ENCODE measurements at regions not wholly inside any gene's neighbourhood (a gene's known extent, or its start where the extent isn't known, plus 50 kb on each side); places are given as distances from the start of the nearest gene placed in this dataset.

DNA sequence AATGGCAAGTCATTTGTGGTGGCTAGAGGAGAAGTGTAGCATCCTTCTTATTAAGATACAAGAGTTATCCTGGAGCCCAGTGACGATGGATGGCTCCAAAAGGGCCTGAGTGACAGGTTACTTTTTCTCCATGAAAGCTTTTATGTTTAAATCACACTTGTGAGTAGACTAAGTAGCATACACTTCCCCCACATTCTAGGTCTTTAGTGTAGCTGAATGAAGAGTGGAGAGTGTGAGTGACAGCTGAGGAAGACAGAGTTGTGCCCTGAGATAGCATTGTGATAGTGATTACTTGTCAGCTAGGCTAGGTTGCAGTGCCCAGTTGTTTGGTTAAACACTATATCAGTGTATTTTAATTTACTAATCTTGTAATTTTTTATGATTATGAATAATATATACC lies 337.8 kb downstream of the TENT4A start:
- H3K4me3 ChIP-seq (ENCODE audit: low read length), result no peak overlapping the region
- no peak for DNase-seq (ENCODE audit: low read depth)
- TF ChIP-seq CTCF (conservative IDR thresholded peaks at IDR 0.05; ENCODE audit: low read length), result no peak

DNA sequence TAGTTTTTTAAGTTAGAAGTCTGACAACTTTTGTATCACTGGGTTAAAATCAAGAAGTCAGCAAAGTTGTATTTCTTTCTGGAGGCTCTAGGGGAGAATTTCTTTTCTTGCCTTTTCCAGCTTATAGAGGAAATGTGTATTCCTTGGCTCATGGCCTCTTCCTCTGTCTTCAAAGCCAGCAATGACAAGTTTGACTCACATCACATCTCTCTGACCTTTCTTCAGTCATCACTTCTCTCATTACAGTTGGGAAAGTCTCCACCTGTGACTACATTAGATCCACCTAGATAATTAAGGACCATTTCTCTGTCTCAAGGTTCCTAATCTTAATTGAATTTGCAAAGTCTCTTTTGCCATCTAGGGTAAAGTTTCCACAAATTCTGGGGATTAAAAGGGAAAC lies 339.9 kb downstream of the TENT4A start:
- H3K4me3 ChIP-seq (ENCODE audit: low read length), result no peak overlapping the region
- no peak for TF ChIP-seq CTCF (conservative IDR thresholded peaks at IDR 0.05; ENCODE audit: low read length)
- no peak for DNase-seq (ENCODE audit: low read depth)

DNA sequence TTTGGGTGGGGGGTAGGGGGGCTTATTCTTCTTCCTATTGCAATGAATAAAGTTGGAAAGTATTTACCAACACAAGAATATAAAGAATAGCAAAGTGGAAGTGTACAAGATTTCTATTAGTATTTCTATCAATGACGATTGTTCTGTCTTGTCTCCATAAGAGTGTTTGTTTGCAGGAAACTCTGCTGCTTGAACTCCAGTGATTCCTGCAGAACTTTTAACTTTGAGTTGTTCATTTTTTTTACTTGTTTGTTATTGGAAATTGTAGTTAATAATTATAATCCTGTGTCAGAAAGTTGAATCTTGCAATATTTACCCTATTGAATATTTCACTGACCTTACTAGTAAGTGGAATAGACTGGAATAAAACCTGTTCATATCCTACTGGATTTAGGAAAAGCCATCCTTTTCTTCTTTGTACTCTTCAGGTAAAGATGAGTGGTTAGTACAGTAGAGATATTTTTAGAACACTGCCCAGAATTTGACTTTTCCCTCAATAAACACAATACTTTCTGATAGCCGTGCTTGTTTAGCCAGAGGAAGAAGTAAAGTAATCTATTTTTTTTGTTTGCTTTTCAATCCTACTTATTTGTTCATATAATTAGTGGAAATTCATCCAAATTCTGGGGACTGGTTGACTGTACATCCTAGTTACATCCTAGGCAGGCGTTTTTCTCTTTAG lies 340.4 kb downstream of the TENT4A start:
- no peak for TF ChIP-seq CTCF (conservative IDR thresholded peaks at IDR 0.05; ENCODE audit: low read length)
- no peak for DNase-seq (ENCODE audit: low read depth)
- no peak overlapping the region for H3K4me3 ChIP-seq (ENCODE audit: low read length)

DNA sequence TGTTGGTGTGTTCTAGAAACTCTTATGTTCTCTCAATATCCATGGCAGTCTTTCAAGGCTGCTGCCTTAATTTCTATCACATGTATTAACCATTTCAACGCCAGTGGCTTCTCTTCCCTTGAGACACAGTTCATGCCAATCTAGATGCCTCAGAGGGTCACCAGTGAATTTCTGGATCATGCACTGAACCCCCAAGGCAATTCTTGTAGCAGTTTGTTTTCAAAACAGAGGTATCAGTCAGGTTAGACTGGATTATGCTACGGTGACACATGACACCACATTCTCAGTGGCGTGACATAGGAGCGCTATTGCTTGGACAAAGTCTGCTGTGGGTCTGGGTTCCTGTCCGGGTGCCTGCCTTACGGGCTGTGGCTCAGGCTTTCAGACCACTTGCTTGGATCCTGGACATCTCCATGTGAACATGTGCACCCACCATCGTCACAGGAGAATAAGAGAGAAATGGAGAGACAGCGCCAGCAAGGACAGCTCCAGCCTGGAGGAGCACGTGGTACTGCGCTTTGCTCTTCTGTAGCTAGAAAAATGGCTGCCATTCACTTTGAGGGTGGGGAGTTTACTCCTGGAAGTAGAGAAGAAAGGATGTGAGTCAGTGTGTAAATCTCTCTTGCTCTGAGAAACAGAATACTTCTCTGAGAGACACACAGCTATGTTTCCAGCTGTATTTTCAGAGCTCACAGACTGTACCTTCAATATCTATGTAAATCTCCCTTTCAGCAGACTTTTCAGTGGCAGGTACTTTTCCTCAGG lies 329.3 kb upstream of the ADCY2 start:
- H3K4me3 ChIP-seq (ENCODE audit: low read length), result no peak overlapping the region
- DNase-seq (ENCODE audit: low read depth), result no peak
- no peak for TF ChIP-seq CTCF (conservative IDR thresholded peaks at IDR 0.05; ENCODE audit: low read length)

GRCh38 chr5:7068156-7068555 lies 327.8 kb upstream of the ADCY2 start:
- H3K4me3 ChIP-seq (ENCODE audit: low read length), result no peak overlapping the region
- no peak for DNase-seq (ENCODE audit: low read depth)
- TF ChIP-seq CTCF (conservative IDR thresholded peaks at IDR 0.05; ENCODE audit: low read length), result no peak

- H3K4me3 ChIP-seq (ENCODE audit: low read length), result no peak overlapping the region
- DNase-seq (ENCODE audit: low read depth), result no peak
- no peak for TF ChIP-seq CTCF (conservative IDR thresholded peaks at IDR 0.05; ENCODE audit: low read length)
These were observed 327.0 kb upstream of the ADCY2 start for GRCh38 chr5:7068899-7069298.

DNA sequence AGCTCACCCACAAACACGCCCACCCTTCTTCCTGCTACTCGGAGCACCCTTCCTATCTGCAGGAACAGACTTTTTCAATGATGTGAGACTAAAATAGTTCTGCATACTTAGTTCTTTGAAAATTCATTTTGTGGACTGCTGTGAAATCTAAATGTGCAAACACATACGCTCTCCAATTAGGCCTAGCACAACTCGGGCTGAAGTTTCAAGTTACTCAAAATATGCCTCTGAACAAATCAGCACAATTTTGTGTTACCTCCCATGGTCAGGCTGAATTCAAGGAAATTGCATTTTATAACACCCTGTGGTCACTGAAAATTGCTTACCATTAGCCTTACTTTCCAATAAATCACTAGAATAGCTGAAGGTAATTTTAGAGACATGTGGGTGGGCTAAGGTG lies 323.8 kb upstream of the ADCY2 start:
- no peak for DNase-seq (ENCODE audit: low read depth)
- H3K4me3 ChIP-seq (ENCODE audit: low read length), result no peak overlapping the region
- no peak for TF ChIP-seq CTCF (conservative IDR thresholded peaks at IDR 0.05; ENCODE audit: low read length)

Measured in AG10803 (cell line).